Adrenal gland (tissue), 9 donors: ENCODE measurements at regions not wholly inside any gene's neighbourhood (a gene's known extent, or its start where the extent isn't known, plus 50 kb on each side); places are given as distances from the start of the nearest gene placed in this dataset.

Source experiments
- DNase-seq, 7 donors: peaks; one replicate each; pipeline ENCODE4 v3.0.0-alpha.2; 2019 to 2020
- H3K27ac ChIP-seq, 5 donors: fragments of 200-600 bp; sonication (generic) in 4 of 5; 1 replicate in 3 of 5; 2 replicates in 2 of 5; pipeline versions ENCODE4 v1.5.1 to v1.8.0; 2016 to 2020; ENCODE audit warnings: mild to moderate bottlenecking in 1 of 5
- H3K27me3 ChIP-seq: fragments of 200-600 bp; 2 replicates; pipeline ENCODE4 v1.8.0; 2021
- H3K36me3 ChIP-seq, 2 donors: fragments of 200-600 bp; replicated peaks in 1 of 2; 1 replicate in 1 of 2; 2 replicates in 1 of 2; pipeline versions ENCODE4 v1.5.1 to v1.8.0; 2018 to 2022
- H3K4me1 ChIP-seq, 2 donors: fragments of 200-600 bp; replicated peaks in 1 of 2; 1 replicate in 1 of 2; 2 replicates in 1 of 2; pipeline versions ENCODE4 v1.5.1 to v1.8.0; 2018 to 2021
- H3K4me3 ChIP-seq, 4 donors: fragments of 200-600 bp; sonication (generic) in 3 of 4; one replicate each; pipeline ENCODE4 v1.5.1; 2016 to 2018
- H3K9me3 ChIP-seq, 3 donors: fragments of 200-600 bp; sonication (generic) in 1 of 3; replicated peaks in 1 of 3; 1 replicate in 2 of 3; 2 replicates in 1 of 3; pipeline versions ENCODE4 v1.5.1 to v1.8.0; 2016 to 2021
- POLR2A ChIP-seq, 2 donors: fragments of 450-650 bp; IDR thresholded peaks; one replicate each; pipeline ENCODE4 v1.6.1; 2017; ENCODE audit warnings: antibody characterized with exemption in 2 of 2, mild to moderate bottlenecking in 2 of 2, moderate library complexity in 1 of 2
- WGBS, 4 donors: extraction: QIAGEN DNeasy Blood & Tissue Kit in 2 of 4; methylation state at CpG; one replicate each; pipeline versions ENCODE4 v1.1.5 to v1.1.7; 2013 to 2017; 5-methylcytosine and 5-hydroxymethylcytosine counted together
- intact Hi-C, 2 donors: fragments of 100-400 bp; cut with DNase I; formaldehyde crosslinking; loops; one replicate each; pipeline versions ENCODE4 v1.14.1 to v1.15.0; 2022 to 2023
- TF ChIP-seq, protein P1 (sequence below), 6 experiments: fragments of 450-650 bp in 4 of 6; fragments of 200-600 bp in 2 of 6; sonication (generic) in 1 of 6; IDR thresholded peaks; 1 replicate in 5 of 6; 2 replicates in 1 of 6; pipeline versions ENCODE4 v1.5.1 to v1.8.0; 2016 to 2021; ENCODE audit warnings: antibody characterized with exemption in 6 of 6, mild to moderate bottlenecking in 2 of 6, moderate library complexity in 1 of 6
- donor health status: healthy with polysubstance abuse.
- donor health status: Bipolar disorder and iron deficiency.
- donor health status: DM: yes; HTN: yes; CAD: no.
- donor health status: DM: no; HTN: no; CAD: no.
- donor health status: DM: no; HTN: no; CAD: no.

DNA sequence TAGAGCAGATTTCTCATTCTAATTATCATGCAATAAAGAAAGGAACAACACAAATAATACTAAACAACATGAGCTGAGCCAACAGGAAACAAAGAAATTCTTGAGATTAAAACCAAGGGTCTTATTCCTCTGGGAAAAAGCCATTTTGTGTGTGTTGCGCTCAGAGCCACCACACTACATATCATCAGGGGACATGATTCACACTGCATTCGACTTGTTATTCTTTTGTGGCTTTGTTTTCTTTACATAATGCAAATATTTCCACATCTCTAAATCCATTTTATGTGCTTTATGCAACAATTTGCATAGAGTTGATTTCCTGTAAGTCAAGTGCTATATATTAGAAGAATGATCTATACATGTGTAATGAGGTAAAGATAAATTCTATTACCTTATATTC is 719.6 kb downstream of the TBC1D32 start:
- intact Hi-C loops, result no loop called here

DNA sequence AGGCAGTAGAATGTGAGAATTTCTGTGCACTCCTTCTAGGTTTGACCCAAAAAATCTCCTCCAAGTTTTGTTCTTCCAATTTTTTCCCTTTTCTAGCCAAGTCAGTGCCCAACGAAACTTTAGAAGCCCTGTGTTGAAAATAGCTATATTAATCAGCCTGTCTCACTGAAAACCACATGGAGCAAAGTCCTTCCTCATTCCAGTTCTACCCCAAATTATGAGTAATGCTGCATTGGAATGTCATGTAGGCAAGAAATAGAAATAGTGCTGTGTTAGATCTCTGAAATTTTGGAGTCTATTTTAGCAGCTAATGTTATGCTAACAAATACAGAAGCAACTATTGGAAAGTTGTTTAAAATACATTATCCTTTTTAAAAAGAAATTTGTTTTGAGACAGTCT is 725.5 kb downstream of the TBC1D32 start:
- no peak overlapping the region for H3K27ac ChIP-seq
- WGBS, 4 donors, result 4 to 33% (median 17%) methylated on average over 1 of the region's 1 CpG
- intact Hi-C loops, result no loop called here
- no peaks in the 10 kb centered on the region for H3K4me1 ChIP-seq
- no peaks in the 10 kb centered on the region for H3K36me3 ChIP-seq
- H3K27me3 ChIP-seq, result no peaks in the 10 kb centered on the region
- H3K4me3 ChIP-seq, result no peak overlapping the region
- DNase-seq, result no peak
- TF ChIP-seq, protein P1, sequence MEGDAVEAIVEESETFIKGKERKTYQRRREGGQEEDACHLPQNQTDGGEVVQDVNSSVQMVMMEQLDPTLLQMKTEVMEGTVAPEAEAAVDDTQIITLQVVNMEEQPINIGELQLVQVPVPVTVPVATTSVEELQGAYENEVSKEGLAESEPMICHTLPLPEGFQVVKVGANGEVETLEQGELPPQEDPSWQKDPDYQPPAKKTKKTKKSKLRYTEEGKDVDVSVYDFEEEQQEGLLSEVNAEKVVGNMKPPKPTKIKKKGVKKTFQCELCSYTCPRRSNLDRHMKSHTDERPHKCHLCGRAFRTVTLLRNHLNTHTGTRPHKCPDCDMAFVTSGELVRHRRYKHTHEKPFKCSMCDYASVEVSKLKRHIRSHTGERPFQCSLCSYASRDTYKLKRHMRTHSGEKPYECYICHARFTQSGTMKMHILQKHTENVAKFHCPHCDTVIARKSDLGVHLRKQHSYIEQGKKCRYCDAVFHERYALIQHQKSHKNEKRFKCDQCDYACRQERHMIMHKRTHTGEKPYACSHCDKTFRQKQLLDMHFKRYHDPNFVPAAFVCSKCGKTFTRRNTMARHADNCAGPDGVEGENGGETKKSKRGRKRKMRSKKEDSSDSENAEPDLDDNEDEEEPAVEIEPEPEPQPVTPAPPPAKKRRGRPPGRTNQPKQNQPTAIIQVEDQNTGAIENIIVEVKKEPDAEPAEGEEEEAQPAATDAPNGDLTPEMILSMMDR (IDR thresholded peaks at IDR 0.05), result no peak
- no peak for TF ChIP-seq POLR2A (IDR thresholded peaks at IDR 0.05)
- H3K9me3 ChIP-seq, result no peaks in the 10 kb centered on the region

More for the DNA sequence above, 719.6 kb downstream of the TBC1D32 start:
- WGBS, 4 donors, result 82 to 90% (median 83%) methylated on average over 2 of the region's 2 CpGs
- Histone ChIP-seq H3K4me3 (no peak overlapping the region), H3K4me1 (no peaks in the 10 kb centered on the region), H3K27me3 (no peaks in the 10 kb centered on the region), H3K27ac (no peak overlapping the region), H3K36me3 (no peaks in the 10 kb centered on the region), H3K9me3 (no peaks in the 10 kb centered on the region)
- no peak for TF ChIP-seq POLR2A (IDR thresholded peaks at IDR 0.05)
- TF ChIP-seq, protein P1 (IDR thresholded peaks at IDR 0.05), result no peak
- DNase-seq, result no peak

DNA sequence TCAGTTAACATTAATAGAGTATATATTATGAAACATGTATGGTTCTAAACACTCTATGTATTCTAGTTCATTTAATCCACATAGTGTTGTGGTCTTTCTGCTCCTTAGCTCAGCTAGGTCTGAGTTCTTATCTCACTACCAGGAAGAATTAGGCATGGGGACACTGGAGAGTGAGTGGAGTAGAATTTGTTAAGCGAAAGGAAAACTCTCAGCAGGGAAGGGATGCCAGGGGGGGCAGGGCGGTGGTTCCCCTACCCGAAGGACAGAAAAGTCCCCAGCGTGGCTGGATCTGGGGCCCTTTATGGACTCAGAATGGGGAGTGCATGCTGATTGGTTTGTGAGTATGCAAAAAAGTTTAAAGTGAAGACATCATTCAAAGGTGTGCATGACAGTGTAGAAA is 727.5 kb downstream of the TBC1D32 start:
- 69 to 91% (median 85%) methylated on average over 4 of the region's 4 CpGs for WGBS, 4 donors
- intact Hi-C loops, result no loop called here

DNA sequence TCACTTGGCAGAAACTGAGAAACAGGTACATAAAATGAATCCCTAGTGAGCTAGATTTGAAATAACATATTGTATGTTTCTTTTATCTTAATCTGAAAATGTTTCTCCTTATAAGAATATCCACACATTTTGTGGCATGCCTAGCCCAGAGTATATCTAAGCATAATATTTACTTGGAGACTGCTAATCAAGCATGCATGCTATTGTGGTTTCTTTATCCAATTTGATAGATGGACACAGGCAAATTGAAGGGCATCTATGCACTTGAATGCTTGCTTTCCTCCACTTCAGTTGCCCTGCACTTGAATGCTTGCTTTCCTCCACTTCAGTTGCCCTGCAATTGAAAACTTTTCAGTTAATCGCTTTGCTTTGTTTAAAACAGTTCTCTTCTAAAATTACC is 729.8 kb downstream of the TBC1D32 start:
- 82 to 100% (median 85%) methylated on average over 1 of the region's 1 CpG for WGBS, 4 donors
- Histone ChIP-seq H3K4me3 (no peak overlapping the region), H3K9me3 (no peaks in the 10 kb centered on the region), H3K27ac (no peak overlapping the region), H3K4me1 (no peaks in the 10 kb centered on the region), H3K36me3 (no peaks in the 10 kb centered on the region), H3K27me3 (no peaks in the 10 kb centered on the region)
- intact Hi-C loops, result no loop called here
- TF ChIP-seq, protein P1 (IDR thresholded peaks at IDR 0.05), result no peak
- TF ChIP-seq POLR2A (IDR thresholded peaks at IDR 0.05), result no peak
- no peak for DNase-seq

More for the DNA sequence above, 727.5 kb downstream of the TBC1D32 start:
- H3K4me3 ChIP-seq, result no peak overlapping the region
- TF ChIP-seq, protein P1 (IDR thresholded peaks at IDR 0.05), result no peak
- no peak for TF ChIP-seq POLR2A (IDR thresholded peaks at IDR 0.05)
- DNase-seq, result no peak
- H3K36me3 ChIP-seq, result no peaks in the 10 kb centered on the region
- no peak overlapping the region for H3K27ac ChIP-seq
- H3K4me1 ChIP-seq, result no peaks in the 10 kb centered on the region
- H3K9me3 ChIP-seq, result no peaks in the 10 kb centered on the region
- H3K27me3 ChIP-seq, result no peaks in the 10 kb centered on the region
